Hematopoietic multipotent progenitor cell treated with erythropoietin and hydrocortisone succinate and interleukin-3 and kit ligand, for 6 days (in vitro differentiated cells): ENCODE measurements at regions not wholly inside any gene's neighbourhood (a gene's known extent, or its start where the extent isn't known, plus 50 kb on each side); places are given as distances from the start of the nearest gene placed in this dataset.
A peak's percentile ranks its signal among the peaks of the same experiment; 100 is the strongest.

Experiments
- DNase-seq: peaks from one replicate; pipeline ENCODE4 v3.0.0-alpha.2; 2015

- DNase-seq: peak; percentile 11
Measured at GRCh38 chr10:44478040-44478439, 93.1 kb upstream of the CXCL12 start.

- no peak for DNase-seq
Measured at GRCh38 chr10:44478876-44479705, 94.2 kb upstream of the CXCL12 start.

- no peak for DNase-seq
Measured at GRCh38 chr10:44492678-44493077, 107.8 kb upstream of the CXCL12 start.

- no peak for DNase-seq
Measured at GRCh38 chr10:44498222-44498621, 113.3 kb upstream of the CXCL12 start.

- no peak for DNase-seq
Measured at GRCh38 chr10:44500451-44500850, 115.6 kb upstream of the CXCL12 start.

- no peak for DNase-seq
Measured at GRCh38 chr10:44506386-44506785, 121.5 kb upstream of the CXCL12 start.

- DNase-seq: no peak
Measured at GRCh38 chr10:44510379-44511115, 125.7 kb upstream of the CXCL12 start.

GRCh38 chr10:44511166-44511565 is 126.3 kb upstream of the CXCL12 start:
- no peak for DNase-seq

GRCh38 chr10:44511601-44512000 is 126.7 kb upstream of the CXCL12 start:
- no peak for DNase-seq

GRCh38 chr10:44512431-44513022 is 127.6 kb upstream of the CXCL12 start:
- DNase-seq: no peak

- no peak for DNase-seq
Measured at GRCh38 chr10:44513591-44513990, 128.7 kb upstream of the CXCL12 start.

- DNase-seq: no peak
Measured at GRCh38 chr10:44516891-44517290, 132.0 kb upstream of the CXCL12 start.

- peak; percentile 20 for DNase-seq
Measured at GRCh38 chr10:44517635-44518034, 132.7 kb upstream of the CXCL12 start.

- no peak for DNase-seq
Measured at GRCh38 chr10:44519361-44519760, 134.5 kb upstream of the CXCL12 start.

- DNase-seq: no peak
Measured at GRCh38 chr10:44520651-44521050, 135.8 kb upstream of the CXCL12 start.

- no peak for DNase-seq
Measured at GRCh38 chr10:44539178-44539577, 154.3 kb upstream of the CXCL12 start.

GRCh38 chr10:44552726-44553125 is 167.8 kb upstream of the CXCL12 start:
- no peak for DNase-seq

- no peak for DNase-seq
Measured at GRCh38 chr10:44557596-44558191, 172.8 kb upstream of the CXCL12 start.

GRCh38 chr10:44558521-44558920 is 173.6 kb upstream of the CXCL12 start:
- no peak for DNase-seq

GRCh38 chr10:44564361-44564760 is 179.5 kb upstream of the CXCL12 start:
- DNase-seq: no peak

- no peak for DNase-seq
Measured at GRCh38 chr10:44564790-44565189, 179.9 kb upstream of the CXCL12 start.

GRCh38 chr10:44566786-44567185 is 181.9 kb upstream of the CXCL12 start:
- no peak for DNase-seq

- DNase-seq: no peak
Measured at GRCh38 chr10:44567471-44567870, 182.6 kb upstream of the CXCL12 start.
